PC-9 (cell line): ENCODE measurements at regions not wholly inside any gene's neighbourhood (a gene's known extent, or its start where the extent isn't known, plus 50 kb on each side); places are given as distances from the start of the nearest gene placed in this dataset.

Experiments used
- BruUV-seq: library from RNA; stranded (reverse); fragments of 400-500 nt; replicated peaks from 2 replicates; lab custom pipeline; 2021; lab: Mats Ljungman, UMichigan
- CTCF ChIA-PET: fragments of 300-600 bp; sonication (Branson Sonifier 250); formaldehyde crosslinking; loops from one replicate; lab custom pipeline; 2022; ENCODE audit warnings: antibody characterized with exemption; lab: Charles Lee
- POLR2A ChIA-PET: fragments of 300-600 bp; sonication (Branson Sonifier 250); formaldehyde crosslinking; loops from one replicate; lab custom pipeline; 2022; ENCODE audit warnings: antibody characterized with exemption; ENCODE audit not compliant: unreplicated experiment; lab: Charles Lee
- DNase-seq, 2 experiments: peaks; one replicate each; pipeline versions ENCODE4 v3.0.0 to v3.0.0-alpha.2; 2015 to 2022; ENCODE audit warnings: mixed read lengths in 1 of 2
- H2AFZ ChIP-seq: fragments of 200-600 bp; sonication (generic); 2 replicates; pipeline ENCODE4 v1.8.1; 2017; ENCODE audit warnings: antibody characterized with exemption
- H3F3A ChIP-seq: fragments of 200-600 bp; sonication (generic); 2 replicates; pipeline ENCODE4 v1.8.1; 2017; ENCODE audit warnings: antibody characterized with exemption, mild to moderate bottlenecking, low read depth; ENCODE audit not compliant: insufficient read depth
- H3K27ac ChIP-seq: fragments of 200-600 bp; sonication (generic); 2 replicates; pipeline ENCODE4 v1.6.1; 2016; ENCODE audit warnings: mixed run types
- H3K27me3 ChIP-seq: fragments of 200-600 bp; sonication (generic); 2 replicates; pipeline ENCODE4 v1.6.1; 2016; ENCODE audit warnings: low read depth, mixed run types; ENCODE audit not compliant: insufficient read depth
- H3K36me3 ChIP-seq: fragments of 200-600 bp; sonication (generic); 2 replicates; pipeline ENCODE4 v1.6.1; 2016; ENCODE audit warnings: low read depth, mixed run types
- H3K4me1 ChIP-seq: fragments of 200-600 bp; sonication (generic); replicated peaks from 2 replicates; pipeline ENCODE4 v1.6.1; 2016; ENCODE audit warnings: mixed run types; ENCODE audit not compliant: insufficient read depth
- H3K4me2 ChIP-seq: fragments of 200-600 bp; sonication (generic); 2 replicates; pipeline ENCODE4 v1.6.1; 2017; ENCODE audit warnings: mixed run types
- H3K4me3 ChIP-seq: fragments of 200-600 bp; sonication (generic); 2 replicates; pipeline ENCODE4 v1.6.1; 2016; ENCODE audit warnings: mixed run types
- H3K79me2 ChIP-seq: fragments of 200-600 bp; sonication (generic); 2 replicates; pipeline ENCODE4 v1.6.1; 2017; ENCODE audit warnings: low read depth, mixed run types
- H3K9me2 ChIP-seq: fragments of 200-600 bp; sonication (generic); 2 replicates; pipeline ENCODE4 v1.8.1; 2017; ENCODE audit warnings: mild to moderate bottlenecking; ENCODE audit not compliant: insufficient read depth
- H3K9me3 ChIP-seq: fragments of 200-600 bp; sonication (generic); 2 replicates; pipeline ENCODE4 v1.8.1; 2016; ENCODE audit warnings: low read depth; ENCODE audit not compliant: insufficient read depth
- H4K20me1 ChIP-seq: fragments of 200-600 bp; sonication (generic); 2 replicates; pipeline ENCODE4 v1.8.1; 2017; ENCODE audit not compliant: insufficient read depth
- EZH2 ChIP-seq: fragments of 200-600 bp; sonication (generic); IDR thresholded peaks from 2 replicates; pipeline ENCODE4 v1.8.0; 2017; ENCODE audit warnings: antibody characterized with exemption, low read depth
- intact Hi-C: fragments of 100-400 bp; cut with micrococcal nuclease; formaldehyde crosslinking; loops from one replicate; pipeline ENCODE4 v1.10.0; 2022; ENCODE audit not compliant: unreplicated experiment
- TF ChIP-seq, protein P1 (sequence below): fragments of 200-600 bp; sonication (generic); conservative IDR thresholded peaks from 2 replicates; pipeline ENCODE4 v1.6.1; 2017; ENCODE audit warnings: mixed run types, antibody characterized with exemption, mild to moderate bottlenecking, moderate library complexity

- DNase-seq: no peak
- no peaks in the 10 kb centered on the region for H3K79me2 ChIP-seq
- TF ChIP-seq, protein P1, sequence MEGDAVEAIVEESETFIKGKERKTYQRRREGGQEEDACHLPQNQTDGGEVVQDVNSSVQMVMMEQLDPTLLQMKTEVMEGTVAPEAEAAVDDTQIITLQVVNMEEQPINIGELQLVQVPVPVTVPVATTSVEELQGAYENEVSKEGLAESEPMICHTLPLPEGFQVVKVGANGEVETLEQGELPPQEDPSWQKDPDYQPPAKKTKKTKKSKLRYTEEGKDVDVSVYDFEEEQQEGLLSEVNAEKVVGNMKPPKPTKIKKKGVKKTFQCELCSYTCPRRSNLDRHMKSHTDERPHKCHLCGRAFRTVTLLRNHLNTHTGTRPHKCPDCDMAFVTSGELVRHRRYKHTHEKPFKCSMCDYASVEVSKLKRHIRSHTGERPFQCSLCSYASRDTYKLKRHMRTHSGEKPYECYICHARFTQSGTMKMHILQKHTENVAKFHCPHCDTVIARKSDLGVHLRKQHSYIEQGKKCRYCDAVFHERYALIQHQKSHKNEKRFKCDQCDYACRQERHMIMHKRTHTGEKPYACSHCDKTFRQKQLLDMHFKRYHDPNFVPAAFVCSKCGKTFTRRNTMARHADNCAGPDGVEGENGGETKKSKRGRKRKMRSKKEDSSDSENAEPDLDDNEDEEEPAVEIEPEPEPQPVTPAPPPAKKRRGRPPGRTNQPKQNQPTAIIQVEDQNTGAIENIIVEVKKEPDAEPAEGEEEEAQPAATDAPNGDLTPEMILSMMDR: no peak
- TF ChIP-seq EZH2: no peak
- H2AFZ ChIP-seq: no peak overlapping the region
- no peaks in the 10 kb centered on the region for H4K20me1 ChIP-seq
- ChIA-PET POLR2A (no interaction called here), CTCF (no interaction called here)
- H3K27ac ChIP-seq: no peak overlapping the region
- H3K9me2 ChIP-seq: no peaks in the 10 kb centered on the region
- no peaks in the 10 kb centered on the region for H3K4me1 ChIP-seq
- H3K9me3 ChIP-seq: no peaks in the 10 kb centered on the region
- no peaks in the 10 kb centered on the region for H3K36me3 ChIP-seq
- intact Hi-C loops: no loop called here
- H3K27me3 ChIP-seq: no peaks in the 10 kb centered on the region
- H3K4me3 ChIP-seq: no peak overlapping the region
- H3K4me2 ChIP-seq: no peak overlapping the region
- no TSS peak for BruUV-seq
- no peaks in the 10 kb centered on the region for H3F3A ChIP-seq
Observed at GRCh38 chr4:108361446-108361820, 192.7 kb upstream of the LEF1 start.

GRCh38 chr4:108360754-108361445, 192.2 kb upstream of the LEF1 start:
- peak; percentile 30 to 49 for DNase-seq
- CTCF ChIA-PET: no interaction called here
- no TSS peak for BruUV-seq

DNA sequence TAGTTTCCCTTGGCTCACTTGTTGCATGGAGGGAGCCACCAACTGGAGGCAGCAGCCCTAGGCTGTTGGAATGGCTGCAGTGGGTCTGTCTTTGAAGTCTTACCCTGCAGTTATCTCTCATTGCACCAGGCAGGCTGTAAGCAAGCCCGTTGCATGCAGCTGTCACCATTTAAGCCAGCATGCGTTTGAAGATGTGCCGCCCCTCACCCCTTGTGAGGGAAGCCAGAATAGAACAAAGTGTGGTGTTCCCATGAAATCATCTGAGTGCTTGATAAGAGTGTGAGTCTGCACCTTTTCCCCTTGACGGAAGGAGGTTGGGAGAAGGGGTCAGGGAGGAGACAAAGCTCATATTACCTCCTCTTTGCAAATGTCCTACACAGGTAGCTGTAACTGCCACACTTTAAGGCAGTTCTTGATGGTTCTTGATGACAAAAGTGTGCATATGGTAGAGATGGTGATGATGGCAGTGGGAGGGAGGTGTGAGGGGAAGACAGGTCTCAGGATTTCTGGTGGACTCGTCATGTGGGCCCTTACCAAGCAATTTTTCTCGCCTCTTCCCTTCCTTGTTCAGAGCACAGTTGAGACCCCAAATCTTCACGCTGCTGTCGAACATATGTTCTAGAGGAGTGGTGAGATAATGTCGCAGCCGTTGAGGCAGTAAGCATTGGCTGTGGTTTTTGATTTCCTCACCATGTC, 191.4 kb upstream of the LEF1 start:
- POLR2A ChIA-PET: no interaction called here
- TF ChIP-seq, protein P1: no peak
- TF ChIP-seq EZH2: no peak
- peak overlapping the region; percentile 38; the same call in 1 of the 2 replicates for H3K4me2 ChIP-seq
- DNase-seq: no peak
- no TSS peak for BruUV-seq
- no peak overlapping the region for H3K4me3 ChIP-seq
- H4K20me1 ChIP-seq: no peaks in the 10 kb centered on the region
- no peaks in the 10 kb centered on the region for H3K36me3 ChIP-seq
- H3F3A ChIP-seq: no peaks in the 10 kb centered on the region
- H3K4me1 ChIP-seq: no peaks in the 10 kb centered on the region
- CTCF ChIA-PET: no interaction called here
- no peak overlapping the region for H3K27ac ChIP-seq
- H3K27me3 ChIP-seq: no peaks in the 10 kb centered on the region
- no peaks in the 10 kb centered on the region for H3K79me2 ChIP-seq
- H3K9me2 ChIP-seq: no peaks in the 10 kb centered on the region
- H3K9me3 ChIP-seq: no peaks in the 10 kb centered on the region
- intact Hi-C loops: no loop called here
- no peak overlapping the region for H2AFZ ChIP-seq

More at GRCh38 chr4:108360754-108361445, 192.2 kb upstream of the LEF1 start:
- H3K36me3 ChIP-seq: no peaks in the 10 kb centered on the region
- POLR2A ChIA-PET: no interaction called here
- no peaks in the 10 kb centered on the region for H3K9me3 ChIP-seq
- no peak overlapping the region for H3K4me3 ChIP-seq
- H3K9me2 ChIP-seq: no peaks in the 10 kb centered on the region
- H4K20me1 ChIP-seq: no peaks in the 10 kb centered on the region
- TF ChIP-seq, protein P1: no peak
- no peak for TF ChIP-seq EZH2
- no peak overlapping the region for H3K27ac ChIP-seq
- H3F3A ChIP-seq: no peaks in the 10 kb centered on the region
- no peaks in the 10 kb centered on the region for H3K27me3 ChIP-seq
- H3K4me1 ChIP-seq: no peaks in the 10 kb centered on the region
- no peaks in the 10 kb centered on the region for H3K79me2 ChIP-seq
- no peak overlapping the region; the same call in 1 of the 2 replicates for H2AFZ ChIP-seq
- intact Hi-C loops: no loop called here
- peak overlapping the region; percentile 38; the same call in 1 of the 2 replicates for H3K4me2 ChIP-seq
